Large intestine (tissue), 3 donors: ENCODE measurements at regions not wholly inside any gene's neighbourhood (a gene's known extent, or its start where the extent isn't known, plus 50 kb on each side); places are given as distances from the start of the nearest gene placed in this dataset.

Source experiments
- DNase-seq, 2 donors: peaks; one replicate each; pipeline versions ENCODE4 v3.0.0 to v3.0.0-alpha.2; 2013
- H3K27ac ChIP-seq: one replicate; pipeline ENCODE4 v1.5.1; 2013; ENCODE audit warnings: low read length
- H3K27me3 ChIP-seq: 2 replicates; pipeline ENCODE4 v1.6.1; 2013; ENCODE audit warnings: low read length; ENCODE audit not compliant: control insufficient read depth, insufficient read depth
- H3K36me3 ChIP-seq: 2 replicates; pipeline ENCODE4 v1.6.1; 2013; ENCODE audit warnings: low read length; ENCODE audit not compliant: control insufficient read depth, insufficient read depth
- H3K4me1 ChIP-seq: one replicate; pipeline ENCODE4 v1.6.1; 2013; ENCODE audit warnings: low read length; ENCODE audit not compliant: control insufficient read depth, insufficient read depth
- H3K4me3 ChIP-seq: one replicate; pipeline ENCODE4 v1.5.1; 2013; ENCODE audit warnings: low read length
- H3K9me3 ChIP-seq: one replicate; pipeline ENCODE4 v1.6.1; 2013; ENCODE audit warnings: mild to moderate bottlenecking, low read depth, low read length, moderate library complexity; ENCODE audit not compliant: control insufficient read depth
- WGBS: methylation state at CpG from one replicate; pipeline ENCODE4 v1.1.5; 2013; ENCODE audit warnings: low lambda C conversion rate; ENCODE audit not compliant: insufficient coverage; 5-methylcytosine and 5-hydroxymethylcytosine counted together

GRCh38 chr10:34936061-34936460 lies 121.0 kb upstream of the PARD3 start:
- H3K27me3 ChIP-seq = no peaks in the 10 kb centered on the region
- no peaks in the 10 kb centered on the region for H3K9me3 ChIP-seq
- WGBS = no CpG with 5 or more reads among the region's 6 CpGs
- no peak overlapping the region for H3K4me3 ChIP-seq
- DNase-seq = no peak
- H3K4me1 ChIP-seq = no peaks in the 10 kb centered on the region
- no peak overlapping the region for H3K27ac ChIP-seq
- no peaks in the 10 kb centered on the region for H3K36me3 ChIP-seq

GRCh38 chr10:34933676-34934075 lies 118.6 kb upstream of the PARD3 start:
- Histone ChIP-seq H3K27ac (no peak overlapping the region), H3K9me3 (no peaks in the 10 kb centered on the region), H3K27me3 (no peaks in the 10 kb centered on the region), H3K4me1 (no peaks in the 10 kb centered on the region), H3K36me3 (no peaks in the 10 kb centered on the region), H3K4me3 (no peak overlapping the region)
- DNase-seq = no peak
- 76% methylated on average over 2 of the region's 9 CpGs for WGBS

- Histone ChIP-seq H3K9me3 (no peaks in the 10 kb centered on the region), H3K27me3 (no peaks in the 10 kb centered on the region), H3K4me1 (no peaks in the 10 kb centered on the region), H3K27ac (no peak overlapping the region), H3K36me3 (no peaks in the 10 kb centered on the region), H3K4me3 (no peak overlapping the region)
- 82% methylated on average over 3 of the region's 12 CpGs for WGBS
- DNase-seq = no peak
Measured at GRCh38 chr10:34932235-34932634, 117.1 kb upstream of the PARD3 start.

GRCh38 chr10:34931216-34931615 lies 116.1 kb upstream of the PARD3 start:
- H3K4me1 ChIP-seq = no peaks in the 10 kb centered on the region
- H3K36me3 ChIP-seq = no peaks in the 10 kb centered on the region
- DNase-seq = no peak
- no CpG with 5 or more reads among the region's 5 CpGs for WGBS
- no peaks in the 10 kb centered on the region for H3K27me3 ChIP-seq
- H3K27ac ChIP-seq = no peak overlapping the region
- H3K9me3 ChIP-seq = no peaks in the 10 kb centered on the region
- no peak overlapping the region for H3K4me3 ChIP-seq

- H3K9me3 ChIP-seq = peaks cover 6% of the 10 kb centered on the region
- no peak overlapping the region for H3K27ac ChIP-seq
- no peak for DNase-seq
- no peaks in the 10 kb centered on the region for H3K36me3 ChIP-seq
- no peak overlapping the region for H3K4me3 ChIP-seq
- 100% methylated on average over 1 of the region's 5 CpGs for WGBS
- H3K4me1 ChIP-seq = no peaks in the 10 kb centered on the region
- peaks cover 8% of the 10 kb centered on the region for H3K27me3 ChIP-seq
Measured at GRCh38 chr10:34922138-34922537, 107.0 kb upstream of the PARD3 start.

GRCh38 chr10:34920578-34920977 lies 105.5 kb upstream of the PARD3 start:
- Histone ChIP-seq H3K4me1 (no peaks in the 10 kb centered on the region), H3K27me3 (peaks cover 8% of the 10 kb centered on the region), H3K36me3 (no peaks in the 10 kb centered on the region), H3K4me3 (no peak overlapping the region), H3K9me3 (peaks cover 6% of the 10 kb centered on the region), H3K27ac (no peak overlapping the region)
- WGBS = 100% methylated on average over 1 of the region's 1 CpG
- no peak for DNase-seq

GRCh38 chr10:34918776-34919315 lies 103.8 kb upstream of the PARD3 start:
- DNase-seq = no peak
- no peak overlapping the region for H3K27ac ChIP-seq
- no peak overlapping the region for H3K4me3 ChIP-seq
- H3K36me3 ChIP-seq = no peaks in the 10 kb centered on the region
- no peaks in the 10 kb centered on the region for H3K4me1 ChIP-seq
- peaks cover 8% of the 10 kb centered on the region for H3K27me3 ChIP-seq
- no peaks in the 10 kb centered on the region for H3K9me3 ChIP-seq
- no CpG with 5 or more reads among the region's 14 CpGs for WGBS

GRCh38 chr10:34918060-34918775 lies 103.1 kb upstream of the PARD3 start:
- H3K4me1 ChIP-seq = no peaks in the 10 kb centered on the region
- no CpG with 5 or more reads among the region's 21 CpGs for WGBS
- H3K4me3 ChIP-seq = no peak overlapping the region
- DNase-seq = no peak
- H3K9me3 ChIP-seq = no peaks in the 10 kb centered on the region
- no peak overlapping the region for H3K27ac ChIP-seq
- H3K36me3 ChIP-seq = no peaks in the 10 kb centered on the region
- H3K27me3 ChIP-seq = peaks cover 8% of the 10 kb centered on the region

- 60% methylated on average over 1 of the region's 3 CpGs for WGBS
- H3K4me3 ChIP-seq = no peak overlapping the region
- no peaks in the 10 kb centered on the region for H3K4me1 ChIP-seq
- no peak overlapping the region for H3K27ac ChIP-seq
- no peaks in the 10 kb centered on the region for H3K9me3 ChIP-seq
- no peaks in the 10 kb centered on the region for H3K36me3 ChIP-seq
- H3K27me3 ChIP-seq = peaks cover 8% of the 10 kb centered on the region
- DNase-seq = no peak
Measured at GRCh38 chr10:34916314-34916713, 101.2 kb upstream of the PARD3 start.

- Histone ChIP-seq H3K9me3 (no peaks in the 10 kb centered on the region), H3K27ac (no peak overlapping the region), H3K4me3 (no peak overlapping the region), H3K4me1 (no peaks in the 10 kb centered on the region), H3K27me3 (no peaks in the 10 kb centered on the region), H3K36me3 (no peaks in the 10 kb centered on the region)
- no peak for DNase-seq
- no CpG with 5 or more reads among the region's 5 CpGs for WGBS
Measured at GRCh38 chr10:34912771-34913170, 97.7 kb upstream of the PARD3 start.

- Histone ChIP-seq H3K27me3 (no peaks in the 10 kb centered on the region), H3K4me3 (no peak overlapping the region), H3K4me1 (no peaks in the 10 kb centered on the region), H3K9me3 (no peaks in the 10 kb centered on the region), H3K27ac (no peak overlapping the region), H3K36me3 (no peaks in the 10 kb centered on the region)
- 89% methylated on average over 3 of the region's 6 CpGs for WGBS
- DNase-seq = no peak
Measured at GRCh38 chr10:34911661-34912205, 96.6 kb upstream of the PARD3 start.
